ENCODE measurements at regions not wholly inside any gene's neighbourhood (a gene's known extent, or its start where the extent isn't known, plus 50 kb on each side); places are given as distances from the start of the nearest gene placed in this dataset.
A peak's percentile ranks its signal among the peaks of the same experiment; 100 is the strongest.

GRCh38 chr21:16891821-16892220, 621.0 kb upstream of the CXADR start:
- no peak overlapping the region for H3K27ac ChIP-seq
- no peak for TF ChIP-seq ZFX (IDR thresholded peaks at IDR 0.05)

- H3K27ac ChIP-seq: no peak overlapping the region
- TF ChIP-seq CTCF (conservative IDR thresholded peaks at IDR 0.05) (no peak), ZFX (IDR thresholded peaks at IDR 0.05) (no peak)
These were observed 612.2 kb upstream of the CXADR start for GRCh38 chr21:16900685-16901084.

DNA sequence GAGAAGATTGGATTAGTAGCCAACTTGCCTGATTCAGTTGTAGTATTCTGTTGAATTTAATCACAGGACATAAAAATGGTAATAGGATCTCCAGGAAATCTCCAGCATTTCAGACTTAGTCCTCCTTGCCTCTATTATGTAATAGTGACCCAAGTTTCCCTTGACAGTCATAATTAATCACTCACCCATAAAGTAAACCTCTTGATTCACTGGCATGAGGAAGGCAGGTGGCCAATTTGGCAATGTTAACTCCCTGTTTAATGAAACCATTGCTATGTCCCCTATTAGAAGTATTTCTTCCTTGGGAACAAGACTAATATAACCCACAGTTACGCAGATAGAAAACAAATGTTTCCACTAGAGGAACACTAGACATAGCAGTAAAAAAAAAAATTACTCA, 604.8 kb upstream of the CXADR start:
- TF ChIP-seq ZFX (IDR thresholded peaks at IDR 0.05): no peak
- TF ChIP-seq CTCF (conservative IDR thresholded peaks at IDR 0.05): no peak
- H3K27ac ChIP-seq: no peak overlapping the region

DNA sequence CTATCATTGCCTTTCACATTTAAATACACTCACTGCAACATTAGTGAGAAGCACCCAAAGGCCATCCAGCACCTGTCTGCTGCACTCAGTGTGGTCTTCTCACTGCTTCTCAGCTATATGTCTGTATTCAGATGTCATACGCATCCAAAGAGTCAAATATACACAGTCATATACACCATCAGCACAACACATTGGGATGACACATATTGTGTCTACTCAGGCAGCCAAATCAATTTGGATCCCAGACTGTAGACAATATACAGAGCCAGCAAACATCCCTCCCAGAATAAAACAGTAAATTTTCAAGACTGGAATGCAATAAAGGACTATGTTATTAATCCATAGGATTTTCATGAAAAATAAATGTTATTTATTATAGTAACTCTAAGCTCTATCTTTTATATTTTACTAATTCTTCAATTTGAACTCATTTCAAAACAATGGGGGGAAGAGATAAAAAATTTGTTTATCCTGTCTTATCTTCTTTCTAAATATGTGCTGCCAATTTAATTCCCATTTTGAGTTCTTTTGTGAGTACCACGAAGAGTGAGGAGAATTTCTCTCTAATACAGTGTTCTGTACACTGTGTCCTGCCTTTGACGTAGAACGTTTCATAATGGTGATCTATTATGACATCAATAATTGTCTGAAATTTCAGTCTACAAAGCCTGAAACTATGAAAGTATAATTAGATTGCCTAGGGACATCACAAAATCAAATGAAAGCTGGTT, 602.2 kb upstream of the CXADR start:
- no peak for TF ChIP-seq ZFX (IDR thresholded peaks at IDR 0.05)
- TF ChIP-seq CTCF (conservative IDR thresholded peaks at IDR 0.05): no peak
- H3K27ac ChIP-seq: no peak overlapping the region

DNA sequence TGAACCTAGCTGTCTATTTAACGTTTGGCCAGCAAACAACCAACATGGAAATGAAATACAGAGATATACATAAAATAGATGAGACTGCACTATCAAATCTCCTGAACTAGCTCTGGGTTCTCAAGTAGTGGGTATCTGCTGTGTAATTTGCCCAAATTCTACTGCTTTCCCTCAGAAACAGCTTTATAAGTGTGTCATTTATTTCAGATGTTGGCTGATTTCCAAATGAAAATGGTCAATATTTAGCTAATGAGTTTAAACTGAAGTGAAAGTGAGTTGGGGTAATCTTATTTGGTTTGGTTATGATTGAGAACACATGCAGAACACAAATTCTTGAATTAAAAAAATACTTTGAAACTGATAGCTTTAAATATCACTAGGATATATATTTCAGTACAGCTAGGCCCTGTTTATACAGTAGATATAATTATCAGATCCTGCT, 601.7 kb upstream of the CXADR start:
- no peak overlapping the region for H3K27ac ChIP-seq

GRCh38 chr21:16912075-16912474, 600.8 kb upstream of the CXADR start:
- no peak overlapping the region for H3K27ac ChIP-seq
- TF ChIP-seq ZFX (IDR thresholded peaks at IDR 0.05) (no peak), CTCF (conservative IDR thresholded peaks at IDR 0.05) (no peak)

More for the DNA sequence above, 601.7 kb upstream of the CXADR start:
- no peak for TF ChIP-seq CTCF (conservative IDR thresholded peaks at IDR 0.05)
- TF ChIP-seq ZFX (IDR thresholded peaks at IDR 0.05): no peak

DNA sequence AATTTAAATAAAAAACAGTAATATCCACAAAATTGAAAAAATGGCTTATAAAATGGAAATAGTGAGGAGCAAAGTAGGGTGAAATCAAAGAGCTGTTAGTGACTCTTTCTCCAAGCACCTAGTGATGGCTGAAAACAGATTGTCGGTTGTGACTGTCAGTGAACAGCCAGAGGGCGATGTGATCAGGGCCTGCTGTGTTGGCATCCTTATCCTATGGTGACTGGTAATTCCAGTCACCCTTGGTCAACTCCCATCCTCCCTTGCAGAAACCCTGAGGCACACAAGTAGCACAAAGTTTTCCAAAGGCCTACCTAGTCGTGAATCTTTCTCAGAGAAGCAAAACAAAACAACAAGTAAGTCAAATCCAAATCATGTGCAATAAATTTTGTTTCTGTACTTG, 599.8 kb upstream of the CXADR start:
- TF ChIP-seq ZFX (IDR thresholded peaks at IDR 0.05) (no peak), CTCF (conservative IDR thresholded peaks at IDR 0.05) (peak; percentile 34)

DNA sequence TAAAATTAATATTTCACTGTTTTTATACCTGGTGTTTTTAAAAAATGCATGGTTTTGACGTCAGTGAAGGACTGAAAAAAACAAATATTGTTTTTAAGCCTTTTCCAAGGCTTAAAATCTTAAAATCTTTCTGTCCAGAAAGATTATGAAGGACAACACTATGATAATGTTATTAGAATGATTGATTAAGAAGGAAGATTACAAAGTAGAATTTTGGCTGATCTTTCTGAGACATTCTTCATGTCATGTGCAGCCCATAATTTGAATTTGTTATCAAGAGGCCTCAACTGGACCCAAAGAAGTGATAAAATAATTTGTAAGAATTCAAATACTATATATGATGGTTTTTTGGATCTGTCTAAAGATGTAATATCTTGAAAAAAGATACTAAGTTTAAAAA, 584.4 kb upstream of the CXADR start:
- TF ChIP-seq ZFX (IDR thresholded peaks at IDR 0.05): no peak
- no peak for TF ChIP-seq CTCF (conservative IDR thresholded peaks at IDR 0.05)
- no peak overlapping the region for H3K27ac ChIP-seq

More for the DNA sequence above, 599.8 kb upstream of the CXADR start:
- H3K27ac ChIP-seq: no peak overlapping the region

All from C4-2B (cell line).